ENCODE measurements at regions not wholly inside any gene's neighbourhood (a gene's known extent, or its start where the extent isn't known, plus 50 kb on each side); places are given as distances from the start of the nearest gene placed in this dataset.
"Not testable (repeated sequence)": the region's sequence is repeated elsewhere in the genome, so short reads cannot be mapped to it uniquely, and the experiment has no call there.

- no peak overlapping the region for H3K27ac Mint-ChIP-seq
- ChIA-PET POLR2A (no interaction called here), CTCF (no interaction called here)
- no peak for DNase-seq
- H3K36me3 Mint-ChIP-seq (ENCODE audit: low read depth): no peaks in the 10 kb centered on the region
- no peak overlapping the region for H3K4me3 Mint-ChIP-seq
- H3K9me3 Mint-ChIP-seq: no peaks in the 10 kb centered on the region
- no peaks in the 10 kb centered on the region for H3K4me1 Mint-ChIP-seq
- H3K27me3 Mint-ChIP-seq: no peaks in the 10 kb centered on the region
Measured at GRCh38 chr2:175734686-175735085, 267.4 kb downstream of the LNPK start.

GRCh38 chr2:175732531-175732930 lies 269.5 kb downstream of the LNPK start:
- Mint-ChIP-seq H3K9me3 (no peaks in the 10 kb centered on the region), H3K27me3 (no peaks in the 10 kb centered on the region), H3K4me1 (no peaks in the 10 kb centered on the region), H3K4me3 (no peak overlapping the region), H3K27ac (no peak overlapping the region), H3K36me3 (ENCODE audit: low read depth) (no peaks in the 10 kb centered on the region)
- POLR2A ChIA-PET: no interaction called here
- DNase-seq: no peak
- CTCF ChIA-PET: no interaction called here

GRCh38 chr2:175730050-175730449 lies 272.0 kb downstream of the LNPK start:
- no peak overlapping the region for H3K27ac Mint-ChIP-seq
- POLR2A ChIA-PET: no interaction called here
- no peaks in the 10 kb centered on the region for H3K9me3 Mint-ChIP-seq

GRCh38 chr2:175729049-175729706 lies 272.9 kb downstream of the LNPK start:
- Mint-ChIP-seq H3K36me3 (ENCODE audit: low read depth) (no peaks in the 10 kb centered on the region), H3K9me3 (no peaks in the 10 kb centered on the region), H3K4me1 (no peaks in the 10 kb centered on the region), H3K27ac (no peak overlapping the region), H3K27me3 (no peaks in the 10 kb centered on the region), H3K4me3 (no peak overlapping the region)
- ChIA-PET POLR2A (no interaction called here), CTCF (no interaction called here)
- no peak for DNase-seq

More at GRCh38 chr2:175730050-175730449, 272.0 kb downstream of the LNPK start:
- Mint-ChIP-seq H3K27me3 (no peaks in the 10 kb centered on the region), H3K4me1 (no peaks in the 10 kb centered on the region), H3K36me3 (ENCODE audit: low read depth) (no peaks in the 10 kb centered on the region), H3K4me3 (no peak overlapping the region)
- DNase-seq: no peak
- CTCF ChIA-PET: no interaction called here

GRCh38 chr2:175728032-175728431 lies 274.0 kb downstream of the LNPK start:
- ChIA-PET CTCF (no interaction called here), POLR2A (no interaction called here)
- H3K4me3 Mint-ChIP-seq: no peak overlapping the region
- H3K36me3 Mint-ChIP-seq (ENCODE audit: low read depth): no peaks in the 10 kb centered on the region
- no peak for DNase-seq
- H3K9me3 Mint-ChIP-seq: no peaks in the 10 kb centered on the region
- no peak overlapping the region for H3K27ac Mint-ChIP-seq
- no peaks in the 10 kb centered on the region for H3K27me3 Mint-ChIP-seq
- H3K4me1 Mint-ChIP-seq: no peaks in the 10 kb centered on the region

GRCh38 chr2:175726223-175726622 lies 275.8 kb downstream of the LNPK start:
- CTCF ChIA-PET: no interaction called here
- no peak for DNase-seq
- Mint-ChIP-seq H3K9me3 (no peaks in the 10 kb centered on the region), H3K4me1 (no peaks in the 10 kb centered on the region), H3K4me3 (no peak overlapping the region), H3K27me3 (no peaks in the 10 kb centered on the region), H3K27ac (no peak overlapping the region), H3K36me3 (ENCODE audit: low read depth) (no peaks in the 10 kb centered on the region)
- POLR2A ChIA-PET: no interaction called here

GRCh38 chr2:175709248-175709647 lies 292.8 kb downstream of the LNPK start:
- H3K27me3 Mint-ChIP-seq: peaks cover 2% of the 10 kb centered on the region
- DNase-seq: no peak
- POLR2A ChIA-PET: no interaction called here
- H3K36me3 Mint-ChIP-seq (ENCODE audit: low read depth): no peaks in the 10 kb centered on the region
- CTCF ChIA-PET: no interaction called here
- H3K4me1 Mint-ChIP-seq: no peaks in the 10 kb centered on the region
- no peak overlapping the region for H3K27ac Mint-ChIP-seq
- H3K4me3 Mint-ChIP-seq: no peak overlapping the region
- no peaks in the 10 kb centered on the region for H3K9me3 Mint-ChIP-seq

- ChIA-PET POLR2A (no interaction called here), CTCF (interaction anchor here (1.7 kb wide), 1 partner anchor 17 kb away, joined by 3 read pairs; no protein-coding TSS in a partner anchor)
- H3K9me3 Mint-ChIP-seq: no peaks in the 10 kb centered on the region
- no peak for DNase-seq
- H3K4me3 Mint-ChIP-seq: no peak overlapping the region
- H3K4me1 Mint-ChIP-seq: no peaks in the 10 kb centered on the region
- peaks cover 2% of the 10 kb centered on the region for H3K27me3 Mint-ChIP-seq
- H3K36me3 Mint-ChIP-seq (ENCODE audit: low read depth): no peaks in the 10 kb centered on the region
- H3K27ac Mint-ChIP-seq: no peak overlapping the region
Measured at GRCh38 chr2:175707322-175707721, 294.7 kb downstream of the LNPK start.

GRCh38 chr2:175704568-175704967 lies 297.5 kb downstream of the LNPK start:
- CTCF ChIA-PET; H3K36me3 Mint-ChIP-seq (ENCODE audit: low read depth); H3K27ac Mint-ChIP-seq; H3K4me3 Mint-ChIP-seq; H3K9me3 Mint-ChIP-seq; POLR2A ChIA-PET; H3K27me3 Mint-ChIP-seq; H3K4me1 Mint-ChIP-seq; DNase-seq: not testable (repeated sequence)

GRCh38 chr2:175698061-175698460 lies 304.0 kb downstream of the LNPK start:
- CTCF ChIA-PET: interaction anchor here (0.6 kb wide), 1 partner anchor 86 kb away, joined by 4 read pairs; no protein-coding TSS in a partner anchor
- Mint-ChIP-seq H3K9me3 (no peaks in the 10 kb centered on the region), H3K27me3 (peaks cover 13% of the 10 kb centered on the region), H3K4me1 (no peaks in the 10 kb centered on the region), H3K27ac (no peak overlapping the region), H3K4me3 (no peak overlapping the region), H3K36me3 (ENCODE audit: low read depth) (no peaks in the 10 kb centered on the region)
- DNase-seq: no peak
- POLR2A ChIA-PET: no interaction called here

GRCh38 chr2:175690113-175690837 lies 311.8 kb downstream of the LNPK start:
- Mint-ChIP-seq H3K9me3 (no peaks in the 10 kb centered on the region), H3K4me3 (no peak overlapping the region), H3K4me1 (no peaks in the 10 kb centered on the region), H3K27me3 (peaks cover 24% of the 10 kb centered on the region), H3K36me3 (ENCODE audit: low read depth) (no peaks in the 10 kb centered on the region), H3K27ac (no peak overlapping the region)
- CTCF ChIA-PET: interaction anchor here (0.6 to 5.6 kb wide), 13 partner anchors 9 to 420 kb away, joined by 3 to 76 read pairs (median 4); partner anchors contain the start of gene LNPK
- DNase-seq: no peak
- POLR2A ChIA-PET: no interaction called here

GRCh38 chr2:175688243-175688642 lies 313.8 kb downstream of the LNPK start:
- Mint-ChIP-seq H3K9me3 (no peaks in the 10 kb centered on the region), H3K4me3 (no peak overlapping the region), H3K27me3 (peaks cover 19% of the 10 kb centered on the region), H3K4me1 (no peaks in the 10 kb centered on the region), H3K36me3 (ENCODE audit: low read depth) (no peaks in the 10 kb centered on the region), H3K27ac (no peak overlapping the region)
- ChIA-PET POLR2A (no interaction called here), CTCF (interaction anchor here (1.0 to 5.6 kb wide), 2 partner anchors 280 to 409 kb away, joined by 3 to 76 read pairs; no protein-coding TSS in a partner anchor)
- DNase-seq: no peak

GRCh38 chr2:175687465-175687864 lies 314.6 kb downstream of the LNPK start:
- no peaks in the 10 kb centered on the region for H3K4me1 Mint-ChIP-seq
- peaks cover 19% of the 10 kb centered on the region for H3K27me3 Mint-ChIP-seq
- H3K9me3 Mint-ChIP-seq: no peaks in the 10 kb centered on the region
- POLR2A ChIA-PET: no interaction called here
- no peak overlapping the region for H3K27ac Mint-ChIP-seq
- no peaks in the 10 kb centered on the region for H3K36me3 Mint-ChIP-seq (ENCODE audit: low read depth)
- CTCF ChIA-PET: interaction anchor here (1.0 to 5.6 kb wide), 2 partner anchors 281 to 410 kb away, joined by 3 to 76 read pairs; no protein-coding TSS in a partner anchor
- no peak for DNase-seq
- no peak overlapping the region for H3K4me3 Mint-ChIP-seq

- no peaks in the 10 kb centered on the region for H3K9me3 Mint-ChIP-seq
- H3K36me3 Mint-ChIP-seq (ENCODE audit: low read depth): no peaks in the 10 kb centered on the region
- no peak overlapping the region for H3K4me3 Mint-ChIP-seq
- H3K4me1 Mint-ChIP-seq: no peaks in the 10 kb centered on the region
- DNase-seq: no peak
- POLR2A ChIA-PET: no interaction called here
- no peak overlapping the region for H3K27ac Mint-ChIP-seq
- CTCF ChIA-PET: interaction anchor here (5.6 kb wide), 1 partner anchor 411 kb away, joined by 76 read pairs; no protein-coding TSS in a partner anchor
- H3K27me3 Mint-ChIP-seq: peaks cover 17% of the 10 kb centered on the region
Measured at GRCh38 chr2:175686002-175686401, 316.1 kb downstream of the LNPK start.

All from activated CD4-positive, alpha-beta memory T cell treated with anti-CD3 and anti-CD28 coated beads, Interleukin-2, amount 10 ng/mL, durations not matched to agents 7 days and 5 days (primary cell).